ENCODE measurements at regions not wholly inside any gene's neighbourhood (a gene's known extent, or its start where the extent isn't known, plus 50 kb on each side); places are given as distances from the start of the nearest gene placed in this dataset.

GRCh38 chr3:127033171-127033570, 50.3 kb downstream of the PLXNA1 start:
- no peaks in the 10 kb centered on the region for H3K79me2 ChIP-seq (ENCODE audit: control insufficient read depth, insufficient read depth, low read length)
- no peaks in the 10 kb centered on the region for H3K27me3 ChIP-seq (ENCODE audit: control insufficient read depth, insufficient read depth, low read length)
- no peak overlapping the region for H3K9ac ChIP-seq (ENCODE audit: insufficient read depth, low read length)
- H3K4me2 ChIP-seq (ENCODE audit: extremely low read depth, insufficient read depth, low read length): no peak overlapping the region
- no peak overlapping the region for H3K27ac ChIP-seq (ENCODE audit: insufficient read depth, low read length)
- no peaks in the 10 kb centered on the region for H4K20me1 ChIP-seq (ENCODE audit: control insufficient read depth, extremely low read depth, insufficient read depth, low read length)
- no peak for DNase-seq (ENCODE audit: low read depth in 2 of 2)
- peaks cover 4% of the 10 kb centered on the region for H3K4me1 ChIP-seq (ENCODE audit: control insufficient read depth, extremely low read depth, insufficient read depth, low read length)
- TF ChIP-seq, protein P1, sequence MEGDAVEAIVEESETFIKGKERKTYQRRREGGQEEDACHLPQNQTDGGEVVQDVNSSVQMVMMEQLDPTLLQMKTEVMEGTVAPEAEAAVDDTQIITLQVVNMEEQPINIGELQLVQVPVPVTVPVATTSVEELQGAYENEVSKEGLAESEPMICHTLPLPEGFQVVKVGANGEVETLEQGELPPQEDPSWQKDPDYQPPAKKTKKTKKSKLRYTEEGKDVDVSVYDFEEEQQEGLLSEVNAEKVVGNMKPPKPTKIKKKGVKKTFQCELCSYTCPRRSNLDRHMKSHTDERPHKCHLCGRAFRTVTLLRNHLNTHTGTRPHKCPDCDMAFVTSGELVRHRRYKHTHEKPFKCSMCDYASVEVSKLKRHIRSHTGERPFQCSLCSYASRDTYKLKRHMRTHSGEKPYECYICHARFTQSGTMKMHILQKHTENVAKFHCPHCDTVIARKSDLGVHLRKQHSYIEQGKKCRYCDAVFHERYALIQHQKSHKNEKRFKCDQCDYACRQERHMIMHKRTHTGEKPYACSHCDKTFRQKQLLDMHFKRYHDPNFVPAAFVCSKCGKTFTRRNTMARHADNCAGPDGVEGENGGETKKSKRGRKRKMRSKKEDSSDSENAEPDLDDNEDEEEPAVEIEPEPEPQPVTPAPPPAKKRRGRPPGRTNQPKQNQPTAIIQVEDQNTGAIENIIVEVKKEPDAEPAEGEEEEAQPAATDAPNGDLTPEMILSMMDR (conservative IDR thresholded peaks at IDR 0.05 in 1 of 2, IDR thresholded peaks at IDR 0.05 in 1 of 2; ENCODE audit: low read depth in 1 of 2, low read length in 2 of 2): no peak
- TF ChIP-seq EZH2 (IDR thresholded peaks at IDR 0.05; ENCODE audit: low read length, missing control alignments): no peak
- H3K9me3 ChIP-seq (ENCODE audit: control insufficient read depth, insufficient read depth, low read depth, low read length): no peaks in the 10 kb centered on the region
- H3K36me3 ChIP-seq (ENCODE audit: control insufficient read depth, insufficient read depth, low read length): peaks cover 24% of the 10 kb centered on the region
- no peak overlapping the region for H2AFZ ChIP-seq (ENCODE audit: low read length)
- no peak overlapping the region for H3K4me3 ChIP-seq (replicated peaks in 1 of 4; ENCODE audit: control extremely low read depth in 1 of 4, insufficient read depth in 1 of 4, low read depth in 3 of 4, low read length in 4 of 4)

DNA sequence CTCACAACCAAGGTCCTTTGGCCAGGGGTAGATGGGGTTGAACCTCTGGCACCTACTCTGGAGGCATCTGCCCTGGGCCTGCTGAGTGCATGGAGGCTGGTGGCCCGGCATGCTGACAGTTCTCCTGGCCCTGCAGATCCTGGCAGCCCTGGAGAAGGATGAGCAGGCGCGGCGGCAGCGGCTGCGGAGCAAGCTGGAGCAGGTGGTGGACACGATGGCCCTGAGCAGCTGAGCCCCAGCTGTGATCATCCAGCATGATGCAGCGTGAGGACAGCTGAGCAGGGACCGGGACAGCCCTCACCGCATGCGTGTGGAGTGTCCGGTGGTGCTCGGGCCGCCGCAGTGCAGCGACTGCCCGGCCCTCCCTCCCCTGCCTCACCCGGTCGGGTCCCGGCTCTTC, 50.9 kb downstream of the PLXNA1 start:
- no peak overlapping the region for H2AFZ ChIP-seq (ENCODE audit: low read length)
- H3K4me2 ChIP-seq (ENCODE audit: extremely low read depth, insufficient read depth, low read length): no peak overlapping the region
- H3K4me1 ChIP-seq (ENCODE audit: control insufficient read depth, extremely low read depth, insufficient read depth, low read length): peaks cover 4% of the 10 kb centered on the region
- no peaks in the 10 kb centered on the region for H3K9me3 ChIP-seq (ENCODE audit: control insufficient read depth, insufficient read depth, low read depth, low read length)
- DNase-seq (ENCODE audit: low read depth in 2 of 2): no peak
- TF ChIP-seq, protein P1 (conservative IDR thresholded peaks at IDR 0.05 in 1 of 2, IDR thresholded peaks at IDR 0.05 in 1 of 2; ENCODE audit: low read depth in 1 of 2, low read length in 2 of 2): no peak
- TF ChIP-seq EZH2 (IDR thresholded peaks at IDR 0.05; ENCODE audit: low read length, missing control alignments): no peak
- H4K20me1 ChIP-seq (ENCODE audit: control insufficient read depth, extremely low read depth, insufficient read depth, low read length): no peaks in the 10 kb centered on the region
- H3K79me2 ChIP-seq (ENCODE audit: control insufficient read depth, insufficient read depth, low read length): no peaks in the 10 kb centered on the region
- no peak overlapping the region for H3K4me3 ChIP-seq (replicated peaks in 1 of 4; ENCODE audit: control extremely low read depth in 1 of 4, insufficient read depth in 1 of 4, low read depth in 3 of 4, low read length in 4 of 4)
- H3K27ac ChIP-seq (ENCODE audit: insufficient read depth, low read length): no peak overlapping the region
- no peak overlapping the region for H3K9ac ChIP-seq (ENCODE audit: insufficient read depth, low read length)
- H3K36me3 ChIP-seq (ENCODE audit: control insufficient read depth, insufficient read depth, low read length): peaks cover 24% of the 10 kb centered on the region
- no peaks in the 10 kb centered on the region for H3K27me3 ChIP-seq (ENCODE audit: control insufficient read depth, insufficient read depth, low read length)

DNA sequence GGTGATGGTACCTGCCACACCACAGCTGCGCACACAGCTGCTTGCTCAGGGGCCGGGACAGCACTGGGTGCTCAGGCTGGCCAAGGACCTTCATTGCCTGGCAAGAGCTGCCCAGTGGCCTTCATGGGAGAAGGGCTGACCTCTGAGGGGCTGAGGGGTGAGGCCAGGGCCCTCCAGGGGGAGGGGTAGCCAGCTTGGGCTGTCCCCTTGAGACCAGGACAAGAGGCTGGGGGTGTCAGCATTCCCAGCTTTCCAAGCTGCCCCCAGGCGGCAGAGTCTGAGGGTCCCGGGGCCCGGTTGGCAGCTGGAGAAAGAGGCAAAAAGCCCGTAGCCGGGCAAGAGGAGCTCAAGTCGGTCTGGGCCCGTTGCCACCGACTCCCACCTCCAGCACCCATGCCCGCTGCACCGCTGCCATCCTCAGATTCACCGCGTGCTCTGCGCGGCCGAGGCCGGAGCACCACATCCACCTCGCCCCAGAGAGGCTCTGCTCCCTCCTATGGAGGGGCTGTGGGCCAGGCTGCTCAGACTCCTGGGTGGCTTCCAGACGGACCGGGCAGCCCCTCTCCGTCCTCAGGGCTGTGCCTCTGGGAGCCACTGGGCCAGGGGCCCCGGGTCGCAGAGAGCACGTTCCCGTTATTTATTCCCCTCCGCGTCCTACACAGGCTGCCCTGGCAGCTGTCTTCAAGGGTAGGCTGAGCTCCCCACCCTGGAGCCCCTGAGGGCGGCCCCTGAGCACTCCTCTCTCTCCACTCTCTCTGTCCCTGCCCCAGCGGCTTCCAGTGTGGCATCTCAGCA, 51.5 kb downstream of the PLXNA1 start:
- Histone ChIP-seq H3K4me2 (ENCODE audit: extremely low read depth, insufficient read depth, low read length) (no peak overlapping the region), H3K9me3 (ENCODE audit: control insufficient read depth, insufficient read depth, low read depth, low read length) (no peaks in the 10 kb centered on the region), H2AFZ (ENCODE audit: low read length) (no peak overlapping the region), H3K4me3 (replicated peaks in 1 of 4; ENCODE audit: control extremely low read depth in 1 of 4, insufficient read depth in 1 of 4, low read depth in 3 of 4, low read length in 4 of 4) (no peak overlapping the region), H3K79me2 (ENCODE audit: control insufficient read depth, insufficient read depth, low read length) (no peaks in the 10 kb centered on the region), H3K27ac (ENCODE audit: insufficient read depth, low read length) (peak overlapping the region; percentile 78), H3K27me3 (ENCODE audit: control insufficient read depth, insufficient read depth, low read length) (no peaks in the 10 kb centered on the region), H3K4me1 (ENCODE audit: control insufficient read depth, extremely low read depth, insufficient read depth, low read length) (peaks cover 4% of the 10 kb centered on the region), H3K9ac (ENCODE audit: insufficient read depth, low read length) (no peak overlapping the region), H4K20me1 (ENCODE audit: control insufficient read depth, extremely low read depth, insufficient read depth, low read length) (no peaks in the 10 kb centered on the region), H3K36me3 (ENCODE audit: control insufficient read depth, insufficient read depth, low read length) (peaks cover 20% of the 10 kb centered on the region)
- TF ChIP-seq, protein P1 (conservative IDR thresholded peaks at IDR 0.05 in 1 of 2, IDR thresholded peaks at IDR 0.05 in 1 of 2; ENCODE audit: low read depth in 1 of 2, low read length in 2 of 2): no peak
- no peak for TF ChIP-seq EZH2 (IDR thresholded peaks at IDR 0.05; ENCODE audit: low read length, missing control alignments)
- no peak for DNase-seq (ENCODE audit: low read depth in 2 of 2)

Measured in fibroblast of lung (primary cell).